Body of pancreas (tissue), 4 donors: ENCODE measurements at regions not wholly inside any gene's neighbourhood (a gene's known extent, or its start where the extent isn't known, plus 50 kb on each side); places are given as distances from the start of the nearest gene placed in this dataset.

ENCODE experiments used
- ATAC-seq: fragments of 150-250 bp; one replicate; pipeline ENCODE4 v1.9.1; 2016
- DNase-seq, 4 donors: peaks; one replicate each; pipeline ENCODE4 v3.0.0-alpha.2; 2019
- H3K27ac ChIP-seq, 4 donors: fragments of 200-600 bp; sonication (generic); 1 replicate in 3 of 4; 2 replicates in 1 of 4; pipeline versions ENCODE4 v1.5.1 to v1.6.1; 2016 to 2019; ENCODE audit warnings: mild to moderate bottlenecking in 1 of 4, mixed read lengths in 1 of 4, moderate library complexity in 1 of 4
- H3K27me3 ChIP-seq, 2 donors: fragments of 200-600 bp; sonication (generic); one replicate each; pipeline ENCODE4 v1.6.0; 2016; ENCODE audit warnings: mild to moderate bottlenecking in 1 of 2
- H3K36me3 ChIP-seq, 2 donors: fragments of 200-600 bp; sonication (generic); replicated peaks in 1 of 2; 2 replicates each; pipeline ENCODE4 v1.5.1; 2016; ENCODE audit warnings: low read depth in 2 of 2; ENCODE audit not compliant: insufficient read depth in 1 of 2
- H3K4me1 ChIP-seq: fragments of 200-600 bp; sonication (generic); one replicate; pipeline ENCODE4 v1.6.0; 2016
- H3K4me3 ChIP-seq, 2 donors: fragments of 200-600 bp; sonication (generic); 1 replicate in 1 of 2; 2 replicates in 1 of 2; pipeline ENCODE4 v1.5.1; 2016 to 2019
- H3K9me3 ChIP-seq, 3 donors: fragments of 200-600 bp; sonication (generic); 1 replicate in 2 of 3; 2 replicates in 1 of 3; pipeline ENCODE4 v1.5.1; 2016
- CTCF ChIP-seq, 7 experiments: fragments of 450-650 bp in 4 of 7; fragments of 200-600 bp in 3 of 7; sonication (generic) in 3 of 7; IDR thresholded peaks; one replicate each; pipeline ENCODE4 v1.5.1; 2016 to 2019; ENCODE audit warnings: antibody characterized with exemption in 7 of 7
- POLR2A ChIP-seq, 3 donors: fragments of 450-650 bp; IDR thresholded peaks; one replicate each; pipeline ENCODE4 v1.6.1; 2016; ENCODE audit warnings: antibody characterized with exemption in 3 of 3, mild to moderate bottlenecking in 2 of 3
- WGBS, 2 donors: methylation state at CpG; one replicate each; pipeline ENCODE4 v1.1.5; 2017; 5-methylcytosine and 5-hydroxymethylcytosine counted together
- intact Hi-C: fragments of 100-400 bp; cut with DNase I; formaldehyde crosslinking; loops from one replicate; pipeline ENCODE4 v1.15.1; 2023

GRCh38 chr13:85896516-85897450, 97.6 kb upstream of the SLITRK6 start:
- H3K4me3 ChIP-seq, result no peak overlapping the region
- no peak for TF ChIP-seq CTCF (IDR thresholded peaks at IDR 0.05)
- no peaks in the 10 kb centered on the region for H3K36me3 ChIP-seq
- intact Hi-C loops, result no loop called here
- ATAC-seq, result no peak
- H3K27ac ChIP-seq, result no peak overlapping the region
- H3K4me1 ChIP-seq, result no peaks in the 10 kb centered on the region
- no peaks in the 10 kb centered on the region for H3K9me3 ChIP-seq
- 67 to 68% methylated on average over 3 of the region's 3 CpGs for WGBS, 2 donors
- DNase-seq, result no peak
- no peaks in the 10 kb centered on the region for H3K27me3 ChIP-seq

- H3K4me1 ChIP-seq, result no peaks in the 10 kb centered on the region
- no peaks in the 10 kb centered on the region for H3K27me3 ChIP-seq
- TF ChIP-seq POLR2A (IDR thresholded peaks at IDR 0.05) (no peak), CTCF (IDR thresholded peaks at IDR 0.05) (no peak)
- intact Hi-C loops, result no loop called here
- H3K9me3 ChIP-seq, result no peaks in the 10 kb centered on the region
- 38 to 71% methylated on average over 1 of the region's 1 CpG for WGBS, 2 donors
- no peak overlapping the region for H3K27ac ChIP-seq
- no peaks in the 10 kb centered on the region for H3K36me3 ChIP-seq
- ATAC-seq (no peak), DNase-seq (no peak)
- no peak overlapping the region for H3K4me3 ChIP-seq
Observed at GRCh38 chr13:85887406-85887805, 88.2 kb upstream of the SLITRK6 start.

GRCh38 chr13:85879014-85879413, 79.8 kb upstream of the SLITRK6 start:
- no peaks in the 10 kb centered on the region for H3K9me3 ChIP-seq
- no peaks in the 10 kb centered on the region for H3K36me3 ChIP-seq
- WGBS, 2 donors, result 34 to 38% methylated on average over 2 of the region's 2 CpGs
- no peak overlapping the region for H3K27ac ChIP-seq
- ATAC-seq (no peak), DNase-seq (no peak)
- TF ChIP-seq CTCF (IDR thresholded peaks at IDR 0.05) (no peak), POLR2A (IDR thresholded peaks at IDR 0.05) (no peak)
- intact Hi-C loops, result no loop called here
- H3K4me3 ChIP-seq, result no peak overlapping the region
- H3K27me3 ChIP-seq, result no peaks in the 10 kb centered on the region
- no peaks in the 10 kb centered on the region for H3K4me1 ChIP-seq

- H3K27ac ChIP-seq, result no peak overlapping the region
- no peaks in the 10 kb centered on the region for H3K27me3 ChIP-seq
- DNase-seq (no peak), ATAC-seq (no peak)
- H3K4me1 ChIP-seq, result no peaks in the 10 kb centered on the region
- H3K4me3 ChIP-seq, result no peak overlapping the region
- WGBS, 2 donors, result 33 to 62% methylated on average over 1 of the region's 1 CpG
- intact Hi-C loops, result no loop called here
- TF ChIP-seq POLR2A (IDR thresholded peaks at IDR 0.05), result no peak
- TF ChIP-seq CTCF (IDR thresholded peaks at IDR 0.05), result no peak
- H3K9me3 ChIP-seq, result no peaks in the 10 kb centered on the region
- no peaks in the 10 kb centered on the region for H3K36me3 ChIP-seq
Observed at GRCh38 chr13:85864963-85865530, 65.8 kb upstream of the SLITRK6 start.
